ENCODE measurements at regions not wholly inside any gene's neighbourhood (a gene's known extent, or its start where the extent isn't known, plus 50 kb on each side); places are given as distances from the start of the nearest gene placed in this dataset.

DNA sequence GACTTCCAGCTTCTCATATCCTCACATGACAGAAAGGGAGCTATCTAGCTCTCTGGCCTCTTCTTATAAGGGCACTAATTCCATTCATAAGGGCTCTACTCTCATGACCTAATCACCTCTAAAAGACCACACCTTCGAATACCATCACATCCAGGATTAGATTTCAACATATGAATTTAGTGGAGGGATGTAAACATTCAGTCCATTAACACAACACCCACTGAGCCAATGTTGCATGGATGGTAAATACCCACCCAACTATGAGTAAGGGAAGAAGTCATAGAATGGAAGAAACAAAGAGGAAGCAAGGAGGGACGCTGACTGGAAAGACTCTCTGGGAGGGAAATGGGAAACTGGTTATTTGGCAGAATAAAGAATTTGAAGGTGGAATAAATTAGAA is 112.6 kb upstream of the CCDC112 start:
- TF ChIP-seq, protein P1, sequence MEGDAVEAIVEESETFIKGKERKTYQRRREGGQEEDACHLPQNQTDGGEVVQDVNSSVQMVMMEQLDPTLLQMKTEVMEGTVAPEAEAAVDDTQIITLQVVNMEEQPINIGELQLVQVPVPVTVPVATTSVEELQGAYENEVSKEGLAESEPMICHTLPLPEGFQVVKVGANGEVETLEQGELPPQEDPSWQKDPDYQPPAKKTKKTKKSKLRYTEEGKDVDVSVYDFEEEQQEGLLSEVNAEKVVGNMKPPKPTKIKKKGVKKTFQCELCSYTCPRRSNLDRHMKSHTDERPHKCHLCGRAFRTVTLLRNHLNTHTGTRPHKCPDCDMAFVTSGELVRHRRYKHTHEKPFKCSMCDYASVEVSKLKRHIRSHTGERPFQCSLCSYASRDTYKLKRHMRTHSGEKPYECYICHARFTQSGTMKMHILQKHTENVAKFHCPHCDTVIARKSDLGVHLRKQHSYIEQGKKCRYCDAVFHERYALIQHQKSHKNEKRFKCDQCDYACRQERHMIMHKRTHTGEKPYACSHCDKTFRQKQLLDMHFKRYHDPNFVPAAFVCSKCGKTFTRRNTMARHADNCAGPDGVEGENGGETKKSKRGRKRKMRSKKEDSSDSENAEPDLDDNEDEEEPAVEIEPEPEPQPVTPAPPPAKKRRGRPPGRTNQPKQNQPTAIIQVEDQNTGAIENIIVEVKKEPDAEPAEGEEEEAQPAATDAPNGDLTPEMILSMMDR (conservative IDR thresholded peaks at IDR 0.05), result no peak
- H3K27ac Mint-ChIP-seq (ENCODE audit: unreplicated experiment), result no peak overlapping the region
- H3K4me1 Mint-ChIP-seq, result peaks cover 5% of the 10 kb centered on the region
- no peaks in the 10 kb centered on the region for H3K27me3 Mint-ChIP-seq (ENCODE audit: low read depth)
- no peaks in the 10 kb centered on the region for H3K36me3 Mint-ChIP-seq (ENCODE audit: low read depth)
- no peak for DNase-seq (ENCODE audit: low read depth, low spot score)
- no peaks in the 10 kb centered on the region for H3K9me3 Mint-ChIP-seq
- H3K4me3 Mint-ChIP-seq, result no peak overlapping the region

DNA sequence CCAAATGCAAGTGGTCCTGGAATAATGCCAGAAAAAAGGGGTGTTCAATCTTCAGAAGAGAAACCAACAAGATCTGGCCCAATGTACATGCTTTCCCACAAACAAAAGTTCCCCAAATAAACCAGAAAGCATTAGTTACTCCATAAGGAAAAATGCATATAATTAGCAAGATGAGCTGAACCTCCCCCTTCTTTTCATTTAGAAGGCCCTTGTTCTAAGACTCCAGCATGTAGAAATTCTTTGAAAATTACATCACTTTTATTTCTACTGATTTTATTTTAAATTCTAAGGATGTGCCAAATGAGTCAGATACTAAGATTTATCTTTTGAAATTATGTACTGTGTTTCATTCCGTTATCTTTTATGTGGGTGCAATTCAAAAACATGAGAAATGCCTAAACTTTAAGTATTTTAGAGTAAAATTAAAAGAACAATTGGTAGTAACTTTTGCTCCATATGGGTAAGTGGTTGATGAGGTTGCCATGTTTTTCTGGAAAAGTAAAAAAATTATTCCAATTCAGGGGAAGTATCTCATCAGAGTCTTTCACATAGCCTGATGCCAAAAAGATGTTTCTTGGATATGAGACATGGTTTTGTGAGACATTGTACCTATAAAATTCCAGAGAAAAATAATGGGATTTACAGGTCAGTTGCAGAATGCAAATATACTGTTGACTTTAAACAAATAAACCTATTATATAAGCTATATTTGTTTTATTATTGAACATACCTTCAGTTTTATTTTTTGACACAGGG is 106.5 kb upstream of the CCDC112 start:
- Mint-ChIP-seq H3K4me3 (no peak overlapping the region), H3K27ac (ENCODE audit: unreplicated experiment) (no peak overlapping the region), H3K27me3 (ENCODE audit: low read depth) (no peaks in the 10 kb centered on the region), H3K9me3 (no peaks in the 10 kb centered on the region), H3K36me3 (ENCODE audit: low read depth) (no peaks in the 10 kb centered on the region), H3K4me1 (no peaks in the 10 kb centered on the region)
- TF ChIP-seq, protein P1 (conservative IDR thresholded peaks at IDR 0.05), result no peak
- no peak for DNase-seq (ENCODE audit: low read depth, low spot score)

DNA sequence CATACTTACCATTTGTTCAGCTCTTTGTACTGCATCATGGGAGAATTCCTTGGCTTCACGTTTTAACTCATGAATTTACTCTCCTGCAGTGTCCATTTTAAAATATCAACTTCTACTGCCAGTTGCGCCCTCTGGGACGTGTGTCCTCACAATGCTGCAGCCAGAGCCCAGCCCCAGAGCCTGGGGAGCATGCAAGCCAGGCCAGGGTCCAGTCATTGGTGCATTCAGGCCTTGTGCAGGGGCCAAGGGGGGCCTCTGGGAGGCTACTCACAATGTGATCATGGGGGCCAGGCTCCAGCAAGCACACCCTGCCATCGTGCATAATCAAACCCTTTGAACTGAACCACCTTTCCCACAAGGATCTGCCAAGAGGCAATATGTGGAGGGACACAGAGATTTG is 105.6 kb upstream of the CCDC112 start:
- Mint-ChIP-seq H3K27me3 (ENCODE audit: low read depth) (no peaks in the 10 kb centered on the region), H3K27ac (ENCODE audit: unreplicated experiment) (peak overlapping the region; percentile 68), H3K9me3 (no peaks in the 10 kb centered on the region), H3K4me3 (no peak overlapping the region), H3K4me1 (no peaks in the 10 kb centered on the region), H3K36me3 (ENCODE audit: low read depth) (no peaks in the 10 kb centered on the region)
- TF ChIP-seq, protein P1 (conservative IDR thresholded peaks at IDR 0.05), result no peak
- DNase-seq (ENCODE audit: low read depth, low spot score), result no peak

DNA sequence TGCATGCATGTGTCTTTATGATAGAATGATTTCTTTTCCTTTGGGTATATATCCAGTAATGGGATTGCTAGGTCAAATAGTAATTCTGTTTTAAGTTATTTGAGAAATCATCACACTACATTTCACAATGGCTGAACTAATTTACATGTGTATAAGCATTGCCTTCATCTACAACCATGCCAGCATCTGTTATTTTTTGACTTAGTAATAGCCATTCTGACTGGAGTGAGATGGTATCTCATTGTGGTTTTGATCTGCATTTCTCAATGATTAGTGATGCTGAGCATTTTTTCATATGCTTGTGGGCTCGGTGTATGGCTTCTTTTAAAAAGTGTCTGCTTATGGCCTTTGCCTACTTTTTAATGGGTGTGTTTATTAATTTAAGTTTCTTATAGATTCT is 102.3 kb upstream of the CCDC112 start:
- TF ChIP-seq, protein P1 (conservative IDR thresholded peaks at IDR 0.05), result no peak
- Mint-ChIP-seq H3K27ac (ENCODE audit: unreplicated experiment) (no peak overlapping the region), H3K27me3 (ENCODE audit: low read depth) (no peaks in the 10 kb centered on the region), H3K36me3 (ENCODE audit: low read depth) (no peaks in the 10 kb centered on the region), H3K4me1 (no peaks in the 10 kb centered on the region), H3K4me3 (no peak overlapping the region), H3K9me3 (no peaks in the 10 kb centered on the region)
- DNase-seq (ENCODE audit: low read depth, low spot score), result no peak

DNA sequence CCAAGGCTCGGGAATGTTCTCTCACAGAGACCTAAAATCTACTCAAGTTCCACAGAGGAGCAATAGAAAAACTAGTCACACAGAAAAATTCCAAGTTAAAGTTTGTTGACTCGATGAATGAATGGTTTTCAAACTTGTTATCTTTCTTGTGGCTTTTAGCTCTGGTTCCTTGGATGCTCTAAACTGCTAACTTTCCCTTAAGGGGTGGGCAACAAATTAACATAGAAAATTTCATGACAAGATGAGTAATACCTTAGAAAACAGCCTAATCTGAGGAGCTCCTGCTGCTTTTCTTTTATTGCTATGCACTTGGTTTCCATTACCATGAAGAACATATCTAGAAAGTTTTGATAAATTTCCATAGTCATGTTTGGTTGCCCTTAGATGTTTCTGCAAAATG is 100.2 kb upstream of the CCDC112 start:
- Mint-ChIP-seq H3K27me3 (ENCODE audit: low read depth) (no peaks in the 10 kb centered on the region), H3K27ac (ENCODE audit: unreplicated experiment) (no peak overlapping the region), H3K36me3 (ENCODE audit: low read depth) (no peaks in the 10 kb centered on the region), H3K9me3 (no peaks in the 10 kb centered on the region), H3K4me3 (no peak overlapping the region), H3K4me1 (no peaks in the 10 kb centered on the region)
- TF ChIP-seq, protein P1 (conservative IDR thresholded peaks at IDR 0.05), result no peak
- DNase-seq (ENCODE audit: low read depth, low spot score), result no peak
